Fibroblast of lung (primary cell): ENCODE measurements at regions not wholly inside any gene's neighbourhood (a gene's known extent, or its start where the extent isn't known, plus 50 kb on each side); places are given as distances from the start of the nearest gene placed in this dataset.

ENCODE experiments used
- CTCF ChIP-seq, 2 donors: IDR thresholded peaks in 1 of 2; conservative IDR thresholded peaks in 1 of 2; 1 replicate in 1 of 2; 2 replicates in 1 of 2; pipeline ENCODE4 v1.5.1; 2011 to 2012; ENCODE audit warnings: low read length in 2 of 2, control low read depth in 1 of 2, inconsistent platforms in 1 of 2, low read depth in 1 of 2, mild to moderate bottlenecking in 1 of 2
- EZH2 ChIP-seq: IDR thresholded peaks from 2 replicates; pipeline ENCODE4 v1.5.1; 2012; ENCODE audit warnings: low read length, control low read depth, mild to moderate bottlenecking; ENCODE audit errors: missing control alignments

GRCh38 chr2:7633566-7634153 is 716.4 kb downstream of the RNF144A start:
- TF ChIP-seq CTCF (conservative IDR thresholded peaks at IDR 0.05 in 1 of 2, IDR thresholded peaks at IDR 0.05 in 1 of 2; ENCODE audit: low read depth in 1 of 2, low read length in 2 of 2): no peak
- TF ChIP-seq EZH2: no peak
